CD4-positive, alpha-beta T cell (primary cell): ENCODE measurements at regions not wholly inside any gene's neighbourhood (a gene's known extent, or its start where the extent isn't known, plus 50 kb on each side); places are given as distances from the start of the nearest gene placed in this dataset.
"Not testable (repeated sequence)": the region's sequence is repeated elsewhere in the genome, so short reads cannot be mapped to it uniquely, and the experiment has no call there.

Source experiments
- ATAC-seq: fragments of 200-7000 bp; cut with Tn5 transposase; one replicate; pipeline ENCODE4 v1.10.0; 2022; ENCODE audit warnings: mild to moderate bottlenecking; ENCODE audit not compliant: poor library complexity
- CTCF ChIA-PET: fragments of 350-600 bp; sonication (Branson Sonifier 250); formaldehyde crosslinking; loops from one replicate; lab custom pipeline; 2021; ENCODE audit warnings: antibody characterized with exemption, inconsistent platforms; lab: Charles Lee
- POLR2A ChIA-PET: fragments of 350-600 bp; sonication (Branson Sonifier 250); formaldehyde crosslinking; loops from one replicate; lab custom pipeline; 2021; ENCODE audit warnings: antibody characterized with exemption, inconsistent platforms; lab: Charles Lee
- DNase-seq, 14 experiments: peaks; one replicate each; pipeline ENCODE4 v3.0.0-alpha.2; 2013 to 2020; ENCODE audit warnings: mixed read lengths in 2 of 14
- H3K27ac ChIP-seq, 2 donors: one replicate each; pipeline versions ENCODE4 v1.5.1 to v1.7.0; 2013; ENCODE audit warnings: low read length in 2 of 2, low read depth in 1 of 2, mild to moderate bottlenecking in 1 of 2
- H3K27me3 ChIP-seq, 2 experiments: 1 replicate in 1 of 2; 2 replicates in 1 of 2; pipeline versions ENCODE4 v1.6.1 to v1.7.0; 2013; ENCODE audit warnings: low read length in 2 of 2, control low read depth in 1 of 2, mild to moderate bottlenecking in 1 of 2, moderate library complexity in 1 of 2; ENCODE audit not compliant: insufficient read depth in 2 of 2, control insufficient read depth in 1 of 2
- H3K36me3 ChIP-seq: one replicate; pipeline ENCODE4 v1.6.1; 2013; ENCODE audit warnings: low read length, control low read depth; ENCODE audit not compliant: insufficient read depth
- H3K4me1 ChIP-seq: one replicate; pipeline ENCODE4 v1.6.1; 2013; ENCODE audit warnings: low read length, control low read depth; ENCODE audit not compliant: insufficient read depth
- H3K4me3 ChIP-seq: one replicate; pipeline ENCODE4 v1.5.1; 2013; ENCODE audit warnings: mild to moderate bottlenecking, low read length, moderate library complexity
- H3K9me3 ChIP-seq, 2 experiments: 1 replicate in 1 of 2; 2 replicates in 1 of 2; pipeline versions ENCODE4 v1.6.1 to v1.7.0; 2013; ENCODE audit warnings: low read length in 2 of 2, mild to moderate bottlenecking in 2 of 2, control low read depth in 1 of 2, moderate library complexity in 1 of 2; ENCODE audit not compliant: control insufficient read depth in 1 of 2, insufficient read depth in 1 of 2
- H3K27ac Mint-ChIP-seq: one replicate; pipeline ENCODE4 v1.8.0; 2020; ENCODE audit warnings: mixed read lengths
- H3K27me3 Mint-ChIP-seq: one replicate; pipeline ENCODE4 v1.8.0; 2021; ENCODE audit warnings: mixed read lengths
- H3K36me3 Mint-ChIP-seq: one replicate; pipeline ENCODE4 v1.8.0; 2021; ENCODE audit warnings: low read depth, mixed read lengths
- H3K4me1 Mint-ChIP-seq: one replicate; pipeline ENCODE4 v1.8.0; 2021; ENCODE audit warnings: low read depth, mixed read lengths
- H3K4me3 Mint-ChIP-seq: one replicate; pipeline ENCODE4 v1.8.0; 2020; ENCODE audit warnings: mild to moderate bottlenecking, mixed read lengths
- H3K9me3 Mint-ChIP-seq: one replicate; pipeline ENCODE4 v1.8.0; 2020; ENCODE audit warnings: mixed read lengths
- CTCF ChIP-seq: fragments of 200-600 bp; IDR thresholded peaks from one replicate; pipeline ENCODE4 v1.8.0; 2022; ENCODE audit warnings: antibody characterized with exemption, mild to moderate bottlenecking
- intact Hi-C, 2 experiments: fragments of 100-400 bp; cut with DNase I in 1 of 2; cut with micrococcal nuclease in 1 of 2; formaldehyde crosslinking; loops; one replicate each; pipeline versions ENCODE4 v1.15.1 to v1.9.0; 2023 to 2025; cut with DNase I, micrococcal nuclease

GRCh38 chr20:18876394-18876793, 62.8 kb downstream of the SCP2D1 start:
- H3K36me3 Mint-ChIP-seq, H3K4me1 Mint-ChIP-seq, H3K27ac ChIP-seq, H3K27me3 ChIP-seq, H3K36me3 ChIP-seq, H3K27ac Mint-ChIP-seq, H3K4me1 ChIP-seq, intact Hi-C loops, H3K4me3 ChIP-seq, H3K4me3 Mint-ChIP-seq, POLR2A ChIA-PET, DNase-seq, CTCF ChIA-PET, ATAC-seq, H3K9me3 Mint-ChIP-seq: not testable (repeated sequence)
- peaks cover 0 to 11% of the 10 kb centered on the region in 2 experiments for H3K9me3 ChIP-seq
- H3K27me3 Mint-ChIP-seq, result peaks cover 34% of the 10 kb centered on the region

- H3K27me3 ChIP-seq, result no peaks in the 10 kb centered on the region
- H3K27me3 Mint-ChIP-seq, result peaks cover 29% of the 10 kb centered on the region
- intact Hi-C loops, result no loop called here
- H3K36me3 ChIP-seq, result no peaks in the 10 kb centered on the region
- ATAC-seq (no peak), DNase-seq (no peak)
- TF ChIP-seq CTCF, result no peak
- H3K27ac ChIP-seq, result no peak overlapping the region
- ChIA-PET POLR2A (no interaction called here), CTCF (no interaction called here)
- no peaks in the 10 kb centered on the region for H3K4me1 Mint-ChIP-seq
- H3K4me3 ChIP-seq, result no peak overlapping the region
- H3K9me3 ChIP-seq, result peaks cover 0 to 4% of the 10 kb centered on the region in 2 experiments
- no peak overlapping the region for H3K4me3 Mint-ChIP-seq
- H3K4me1 ChIP-seq, result no peaks in the 10 kb centered on the region
- H3K36me3 Mint-ChIP-seq, result no peaks in the 10 kb centered on the region
- peaks cover 5% of the 10 kb centered on the region for H3K9me3 Mint-ChIP-seq
- H3K27ac Mint-ChIP-seq, result no peak overlapping the region
Measured at GRCh38 chr20:18879262-18879661, 65.7 kb downstream of the SCP2D1 start.

- H3K9me3 Mint-ChIP-seq, result no peaks in the 10 kb centered on the region
- Histone ChIP-seq H3K36me3 (no peaks in the 10 kb centered on the region), H3K4me1 (no peaks in the 10 kb centered on the region), H3K27me3 (peaks cover 0 to 6% of the 10 kb centered on the region in 2 experiments), H3K4me3 (no peak overlapping the region), H3K9me3 (no peaks in the 10 kb centered on the region), H3K27ac (no peak overlapping the region)
- ChIA-PET CTCF (no interaction called here), POLR2A (no interaction called here)
- ATAC-seq (no peak), DNase-seq (no peak)
- H3K27me3 Mint-ChIP-seq, result peaks cover 34% of the 10 kb centered on the region
- H3K4me1 Mint-ChIP-seq, result no peaks in the 10 kb centered on the region
- intact Hi-C loops, result no loop called here
- H3K4me3 Mint-ChIP-seq, result no peak overlapping the region
- H3K36me3 Mint-ChIP-seq, result no peaks in the 10 kb centered on the region
- H3K27ac Mint-ChIP-seq, result no peak overlapping the region
- no peak for TF ChIP-seq CTCF
Measured at GRCh38 chr20:18886756-18887155, 73.2 kb downstream of the SCP2D1 start.

GRCh38 chr20:18901980-18902737, 88.6 kb downstream of the SCP2D1 start:
- POLR2A ChIA-PET, result no interaction called here
- no peaks in the 10 kb centered on the region for H3K36me3 Mint-ChIP-seq
- no peaks in the 10 kb centered on the region for H3K9me3 Mint-ChIP-seq
- ATAC-seq (no peak), DNase-seq (no peak)
- H3K27me3 Mint-ChIP-seq, result peaks cover 5% of the 10 kb centered on the region
- H3K4me1 Mint-ChIP-seq, result no peaks in the 10 kb centered on the region
- CTCF ChIA-PET, result no interaction called here
- Histone ChIP-seq H3K4me3 (no peak overlapping the region), H3K36me3 (no peaks in the 10 kb centered on the region), H3K4me1 (no peaks in the 10 kb centered on the region), H3K9me3 (no peaks in the 10 kb centered on the region), H3K27ac (no peak overlapping the region), H3K27me3 (no peaks in the 10 kb centered on the region)
- intact Hi-C loops, result no loop called here
- no peak overlapping the region for H3K4me3 Mint-ChIP-seq
- no peak overlapping the region for H3K27ac Mint-ChIP-seq
- TF ChIP-seq CTCF, result no peak
